Ascending aorta (tissue), 2 donors: ENCODE measurements at regions not wholly inside any gene's neighbourhood (a gene's known extent, or its start where the extent isn't known, plus 50 kb on each side); places are given as distances from the start of the nearest gene placed in this dataset.

Experiments used
- DNase-seq, 2 donors: peaks; one replicate each; pipeline ENCODE4 v3.0.0-alpha.2; 2019; ENCODE audit warnings: low spot score in 2 of 2
- H3K27ac ChIP-seq, 2 donors: fragments of 200-600 bp; sonication (generic); one replicate each; pipeline ENCODE4 v1.5.1; 2016 to 2017; ENCODE audit warnings: mild to moderate bottlenecking in 1 of 2
- H3K27me3 ChIP-seq: fragments of 200-600 bp; sonication (generic); one replicate; pipeline ENCODE4 v1.5.1; 2017
- H3K36me3 ChIP-seq, 2 donors: fragments of 200-600 bp; sonication (generic); one replicate each; pipeline ENCODE4 v1.5.1; 2016
- H3K4me1 ChIP-seq, 2 donors: fragments of 200-600 bp; sonication (generic); one replicate each; pipeline ENCODE4 v1.5.1; 2016 to 2017; ENCODE audit warnings: mild to moderate bottlenecking in 1 of 2
- H3K4me3 ChIP-seq, 2 donors: fragments of 200-600 bp; sonication (generic); one replicate each; pipeline ENCODE4 v1.5.1; 2016 to 2017; ENCODE audit warnings: mild to moderate bottlenecking in 1 of 2
- H3K9me3 ChIP-seq, 2 donors: fragments of 200-600 bp; sonication (generic); one replicate each; pipeline ENCODE4 v1.5.1; 2016
- intact Hi-C: fragments of 100-400 bp; cut with DNase I; formaldehyde crosslinking; loops from one replicate; pipeline ENCODE4 v1.15.1; 2023
- TF ChIP-seq, protein P1 (sequence below), 3 experiments: fragments of 200-600 bp in 2 of 3; fragments of 450-650 bp in 1 of 3; sonication (generic) in 2 of 3; IDR thresholded peaks; one replicate each; pipeline ENCODE4 v1.5.1; 2016 to 2019; ENCODE audit warnings: antibody characterized with exemption in 3 of 3, mild to moderate bottlenecking in 1 of 3, moderate library complexity in 1 of 3

DNA sequence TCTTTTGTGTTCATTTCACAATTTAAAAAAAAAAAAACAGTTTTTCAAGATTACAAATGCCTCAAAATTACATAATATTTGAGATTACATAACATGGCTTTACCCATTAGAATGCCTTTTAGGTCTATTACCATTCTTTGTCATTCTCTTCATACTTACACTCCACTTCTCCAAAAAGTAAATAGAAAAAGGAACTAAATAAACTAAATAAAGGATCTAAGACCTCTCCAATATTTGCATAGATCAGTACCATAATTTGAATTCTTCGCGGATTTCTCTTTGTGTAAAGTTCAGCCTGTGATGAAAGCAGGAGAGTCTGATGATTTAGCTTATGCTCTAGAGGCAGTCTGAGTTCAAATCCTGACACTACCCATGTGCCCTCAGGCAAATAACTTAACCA, 56.4 kb upstream of the C1GALT1 start:
- no peak overlapping the region for H3K27ac ChIP-seq
- intact Hi-C loops, result no loop called here
- no peaks in the 10 kb centered on the region for H3K9me3 ChIP-seq
- no peaks in the 10 kb centered on the region for H3K36me3 ChIP-seq
- no peaks in the 10 kb centered on the region for H3K4me1 ChIP-seq
- no peaks in the 10 kb centered on the region for H3K27me3 ChIP-seq
- no peak overlapping the region for H3K4me3 ChIP-seq
- TF ChIP-seq, protein P1, sequence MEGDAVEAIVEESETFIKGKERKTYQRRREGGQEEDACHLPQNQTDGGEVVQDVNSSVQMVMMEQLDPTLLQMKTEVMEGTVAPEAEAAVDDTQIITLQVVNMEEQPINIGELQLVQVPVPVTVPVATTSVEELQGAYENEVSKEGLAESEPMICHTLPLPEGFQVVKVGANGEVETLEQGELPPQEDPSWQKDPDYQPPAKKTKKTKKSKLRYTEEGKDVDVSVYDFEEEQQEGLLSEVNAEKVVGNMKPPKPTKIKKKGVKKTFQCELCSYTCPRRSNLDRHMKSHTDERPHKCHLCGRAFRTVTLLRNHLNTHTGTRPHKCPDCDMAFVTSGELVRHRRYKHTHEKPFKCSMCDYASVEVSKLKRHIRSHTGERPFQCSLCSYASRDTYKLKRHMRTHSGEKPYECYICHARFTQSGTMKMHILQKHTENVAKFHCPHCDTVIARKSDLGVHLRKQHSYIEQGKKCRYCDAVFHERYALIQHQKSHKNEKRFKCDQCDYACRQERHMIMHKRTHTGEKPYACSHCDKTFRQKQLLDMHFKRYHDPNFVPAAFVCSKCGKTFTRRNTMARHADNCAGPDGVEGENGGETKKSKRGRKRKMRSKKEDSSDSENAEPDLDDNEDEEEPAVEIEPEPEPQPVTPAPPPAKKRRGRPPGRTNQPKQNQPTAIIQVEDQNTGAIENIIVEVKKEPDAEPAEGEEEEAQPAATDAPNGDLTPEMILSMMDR (IDR thresholded peaks at IDR 0.05), result no peak
- no peak for DNase-seq

DNA sequence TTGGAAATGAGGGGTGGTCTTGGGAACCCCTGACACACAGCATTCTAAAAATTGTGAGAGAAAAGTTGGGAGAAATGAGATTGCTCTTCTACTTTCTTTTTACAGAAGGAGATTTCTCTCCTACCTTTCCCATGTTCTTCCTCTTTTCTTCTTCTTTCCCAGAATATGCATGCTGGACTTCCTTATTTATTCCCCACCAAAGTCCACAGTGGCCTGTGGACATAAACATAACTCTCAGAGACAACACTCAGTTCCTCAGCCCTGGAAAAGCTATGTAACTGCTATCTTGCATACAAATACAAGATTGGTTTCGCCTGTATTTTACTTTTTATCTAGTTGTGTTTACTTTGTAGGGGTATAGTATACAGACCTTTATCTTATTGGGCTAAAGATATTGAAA, 54.6 kb upstream of the C1GALT1 start:
- Histone ChIP-seq H3K9me3 (no peaks in the 10 kb centered on the region), H3K36me3 (no peaks in the 10 kb centered on the region), H3K4me3 (no peak overlapping the region), H3K27me3 (no peaks in the 10 kb centered on the region), H3K27ac (no peak overlapping the region), H3K4me1 (no peaks in the 10 kb centered on the region)
- TF ChIP-seq, protein P1 (IDR thresholded peaks at IDR 0.05), result no peak
- DNase-seq, result no peak
- intact Hi-C loops, result no loop called here

DNA sequence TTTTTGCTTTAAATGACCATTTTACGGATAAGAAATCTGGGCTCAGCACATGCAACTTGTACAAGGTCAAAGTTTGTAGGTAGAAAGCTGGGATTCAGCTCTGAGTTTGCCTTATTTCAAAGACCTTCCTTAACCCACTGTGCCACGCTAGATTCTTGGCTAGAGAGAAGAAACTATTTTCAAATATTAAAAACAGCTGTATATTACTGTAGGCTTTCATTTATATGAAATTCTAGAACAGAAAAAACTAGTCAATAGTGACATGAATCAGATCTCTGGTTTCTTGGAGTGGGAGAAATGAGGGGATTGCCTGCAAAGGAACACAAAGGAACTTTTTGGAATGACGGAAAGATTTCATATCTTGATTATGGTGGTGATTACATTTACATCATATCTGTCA, 53.0 kb upstream of the C1GALT1 start:
- TF ChIP-seq, protein P1 (IDR thresholded peaks at IDR 0.05), result no peak
- DNase-seq, result no peak
- intact Hi-C loops, result no loop called here
- H3K9me3 ChIP-seq, result no peaks in the 10 kb centered on the region
- no peak overlapping the region for H3K27ac ChIP-seq
- no peaks in the 10 kb centered on the region for H3K4me1 ChIP-seq
- no peak overlapping the region for H3K4me3 ChIP-seq
- no peaks in the 10 kb centered on the region for H3K27me3 ChIP-seq
- no peaks in the 10 kb centered on the region for H3K36me3 ChIP-seq

DNA sequence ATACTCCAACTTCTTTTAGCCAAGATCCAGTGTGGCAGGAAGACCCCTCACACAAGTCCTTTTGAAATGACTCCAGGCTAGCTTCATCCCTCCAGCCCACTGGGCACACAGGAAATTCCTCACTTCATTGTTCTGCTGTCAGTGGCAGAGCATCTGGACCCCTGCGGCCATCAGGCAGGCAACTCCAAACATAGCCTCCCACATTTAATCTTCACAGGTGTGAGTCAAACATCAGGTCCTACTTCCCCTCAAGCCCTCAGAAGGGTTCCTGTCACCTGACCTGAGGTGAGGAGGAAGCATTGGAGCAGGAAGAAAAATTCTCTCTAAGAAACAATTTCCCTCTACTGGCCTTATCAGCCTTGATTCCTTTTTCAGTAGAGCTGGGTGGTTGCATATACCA, 51.1 kb upstream of the C1GALT1 start:
- TF ChIP-seq, protein P1 (IDR thresholded peaks at IDR 0.05), result no peak
- H3K4me1 ChIP-seq, result peaks cover 0 to 1% of the 10 kb centered on the region in 2 donors
- H3K27me3 ChIP-seq, result no peaks in the 10 kb centered on the region

More for the DNA sequence above, 51.1 kb upstream of the C1GALT1 start:
- H3K4me3 ChIP-seq, result no peak overlapping the region
- H3K27ac ChIP-seq, result no peak overlapping the region
- no peaks in the 10 kb centered on the region for H3K36me3 ChIP-seq
- DNase-seq, result no peak
- no peaks in the 10 kb centered on the region for H3K9me3 ChIP-seq
- intact Hi-C loops, result no loop called here
